Activated T-cell treated with anti-CD3 and anti-CD28 coated beads, Interleukin-2, amount 50 U/mL, for 72 hours (primary cell): ENCODE measurements at regions not wholly inside any gene's neighbourhood (a gene's known extent, or its start where the extent isn't known, plus 50 kb on each side); places are given as distances from the start of the nearest gene placed in this dataset.

Experiments
- ATAC-seq, 2 donors: fragments of 150-1000 bp; cut with Tn5 transposase; replicated peaks in 1 of 2; 2 replicates each; pipeline ENCODE4 v1.10.0; 2021; ENCODE audit warnings: moderate library complexity in 2 of 2, mild to moderate bottlenecking in 1 of 2
- DNase-seq, 2 donors: peaks; one replicate each; pipeline ENCODE4 v3.0.0; 2021 to 2022; ENCODE audit warnings: mixed read lengths in 1 of 2
- H3K27ac Mint-ChIP-seq: one replicate; pipeline ENCODE4 v1.8.0; 2022; ENCODE audit warnings: mild to moderate bottlenecking, moderate library complexity, mixed read lengths
- H3K27me3 Mint-ChIP-seq: one replicate; pipeline ENCODE4 v1.8.0; 2022; ENCODE audit warnings: low read depth, mixed read lengths
- H3K36me3 Mint-ChIP-seq, 2 donors: one replicate each; pipeline ENCODE4 v1.8.0; 2022; ENCODE audit warnings: mixed read lengths in 2 of 2, mild to moderate bottlenecking in 1 of 2; ENCODE audit not compliant: insufficient read depth in 2 of 2
- H3K4me1 Mint-ChIP-seq: one replicate; pipeline ENCODE4 v1.8.0; 2022; ENCODE audit warnings: low read depth, mixed read lengths
- H3K4me3 Mint-ChIP-seq, 2 donors: one replicate each; pipeline ENCODE4 v1.8.0; 2022; ENCODE audit warnings: mild to moderate bottlenecking in 2 of 2, mixed read lengths in 2 of 2, moderate library complexity in 2 of 2
- H3K9me3 Mint-ChIP-seq, 2 donors: one replicate each; pipeline ENCODE4 v1.8.0; 2022; ENCODE audit warnings: mixed read lengths in 2 of 2

DNA sequence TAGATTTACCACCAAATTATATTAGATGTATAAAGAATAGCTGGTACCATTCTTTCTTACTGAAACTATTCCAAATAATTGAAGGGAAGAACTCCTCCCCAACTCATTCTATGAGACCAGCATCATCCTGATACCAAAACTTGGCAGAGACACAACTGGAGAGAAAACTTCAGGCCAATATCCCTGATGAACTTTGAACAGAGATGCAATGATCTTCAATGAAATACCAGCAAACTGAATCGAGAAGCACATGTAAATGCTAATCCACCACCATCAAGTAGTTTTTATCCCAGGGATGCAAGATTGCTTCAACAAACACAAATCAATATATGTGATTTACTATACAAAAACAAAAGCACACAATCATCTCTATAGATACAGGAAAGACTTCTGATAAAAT is 329.8 kb downstream of the RDH14 start:
- no peaks in the 10 kb centered on the region for H3K27me3 Mint-ChIP-seq
- ATAC-seq (no peak), DNase-seq (no peak)
- H3K9me3 Mint-ChIP-seq = peaks cover 0 to 2% of the 10 kb centered on the region in 2 donors
- H3K27ac Mint-ChIP-seq = no peak overlapping the region
- no peaks in the 10 kb centered on the region for H3K4me1 Mint-ChIP-seq
- no peak overlapping the region for H3K4me3 Mint-ChIP-seq
- H3K36me3 Mint-ChIP-seq = no peaks in the 10 kb centered on the region

DNA sequence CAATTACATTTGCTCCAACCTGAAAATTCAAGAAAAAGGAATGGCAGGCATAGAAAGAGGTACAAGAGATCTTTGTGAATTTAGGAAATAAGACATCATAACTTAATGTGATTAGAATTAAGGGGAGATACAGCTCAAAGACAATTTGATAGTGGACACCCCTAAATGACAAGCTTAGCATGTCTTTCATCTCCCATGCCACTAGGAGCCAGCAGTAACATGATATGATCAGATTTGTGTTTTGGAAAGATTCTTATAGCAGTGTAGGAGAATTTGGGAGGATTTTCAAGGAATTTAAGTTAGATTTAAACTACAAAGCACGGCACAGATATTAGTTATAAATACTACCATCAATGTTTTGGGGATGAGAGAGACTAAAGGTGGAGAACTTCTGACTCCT is 340.8 kb downstream of the RDH14 start:
- Mint-ChIP-seq H3K27ac (no peak overlapping the region), H3K9me3 (no peaks in the 10 kb centered on the region), H3K4me3 (no peak overlapping the region), H3K4me1 (no peaks in the 10 kb centered on the region), H3K36me3 (no peaks in the 10 kb centered on the region), H3K27me3 (no peaks in the 10 kb centered on the region)
- DNase-seq = no peak
- no peak for ATAC-seq

DNA sequence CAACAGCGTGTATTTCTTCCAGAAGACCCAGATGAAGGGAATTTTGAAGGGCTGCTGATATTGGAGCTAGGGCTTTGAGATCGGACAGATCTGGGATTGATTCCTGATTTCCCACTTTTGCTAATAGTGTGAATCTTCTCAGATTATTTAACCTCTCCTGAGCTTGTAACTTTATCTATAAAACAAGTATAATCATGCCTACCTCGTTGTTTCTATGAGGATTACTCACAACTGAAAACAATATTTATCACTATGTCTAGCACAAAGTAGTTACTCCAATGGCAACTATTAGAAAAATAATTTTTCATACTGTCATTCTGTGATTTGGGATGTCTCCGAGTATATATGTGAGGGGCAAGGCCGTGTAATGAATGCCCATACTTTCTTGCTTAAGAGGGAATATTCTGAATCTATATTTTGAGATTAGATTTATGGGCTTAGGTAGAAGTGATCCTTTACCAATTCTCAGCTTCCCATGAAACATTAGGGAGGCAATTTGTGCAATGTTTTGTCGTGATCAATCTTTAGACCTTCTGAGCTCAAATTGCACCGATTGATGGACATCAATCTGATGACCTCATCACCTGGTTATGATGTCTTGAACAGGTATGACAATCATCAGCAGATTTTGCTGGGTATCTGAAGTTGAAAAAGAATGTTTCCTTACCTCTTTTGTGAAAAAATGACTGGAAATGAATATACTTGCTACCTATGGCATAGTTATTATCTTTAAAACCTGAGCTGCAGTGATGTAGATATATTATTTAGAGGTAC is 339.9 kb downstream of the KCNS3 start:
- Mint-ChIP-seq H3K27ac (no peak overlapping the region), H3K4me3 (no peak overlapping the region)

GRCh38 chr2:18214936-18215335 is 336.5 kb downstream of the KCNS3 start:
- Mint-ChIP-seq H3K27ac (no peak overlapping the region), H3K4me1 (no peaks in the 10 kb centered on the region), H3K4me3 (no peak overlapping the region), H3K36me3 (no peaks in the 10 kb centered on the region), H3K27me3 (no peaks in the 10 kb centered on the region), H3K9me3 (peaks cover 0 to 1% of the 10 kb centered on the region in 2 donors)
- ATAC-seq = no peak
- no peak for DNase-seq

More for the DNA sequence above, 339.9 kb downstream of the KCNS3 start:
- ATAC-seq (no peak), DNase-seq (no peak)
- H3K27me3 Mint-ChIP-seq = no peaks in the 10 kb centered on the region
- no peaks in the 10 kb centered on the region for H3K36me3 Mint-ChIP-seq
- peaks cover 0 to 1% of the 10 kb centered on the region in 2 donors for H3K9me3 Mint-ChIP-seq
- H3K4me1 Mint-ChIP-seq = no peaks in the 10 kb centered on the region

GRCh38 chr2:18213986-18214385 is 335.5 kb downstream of the KCNS3 start:
- Mint-ChIP-seq H3K27ac (no peak overlapping the region), H3K36me3 (no peaks in the 10 kb centered on the region), H3K9me3 (peaks cover 0 to 1% of the 10 kb centered on the region in 2 donors), H3K27me3 (no peaks in the 10 kb centered on the region), H3K4me1 (no peaks in the 10 kb centered on the region), H3K4me3 (no peak overlapping the region)
- DNase-seq (no peak), ATAC-seq (no peak)

DNA sequence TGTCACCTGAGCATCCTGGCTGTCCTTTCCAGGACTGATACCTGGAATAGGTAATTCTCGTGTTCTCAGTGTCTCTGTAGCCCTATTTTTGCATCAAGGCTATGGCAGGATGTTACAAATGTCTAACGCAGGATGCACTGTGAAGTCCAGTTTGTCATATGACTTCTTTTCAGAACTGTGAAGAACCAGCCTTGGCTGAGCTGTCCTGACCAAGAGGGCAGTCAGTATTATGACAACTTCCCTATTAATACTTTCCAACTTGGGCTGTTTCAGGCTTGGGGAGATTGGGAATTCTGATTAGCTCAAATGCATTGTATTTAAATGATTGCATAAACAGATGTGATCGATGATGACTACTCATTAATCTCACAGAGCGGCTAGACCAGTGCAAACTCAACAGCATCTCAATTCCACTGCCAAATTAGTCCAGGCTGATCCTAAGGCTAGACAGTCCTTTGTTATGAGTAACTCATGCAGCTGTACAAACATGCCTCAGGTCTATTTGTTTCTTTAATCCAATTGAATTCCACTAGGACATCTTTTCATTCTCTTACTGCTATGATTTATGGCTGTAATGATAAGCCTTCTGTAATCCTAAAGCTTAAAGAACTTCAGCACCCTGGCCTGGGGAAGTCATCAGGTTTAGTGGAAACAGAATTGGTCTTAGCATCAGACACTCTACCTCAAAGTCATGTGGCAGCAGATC is 331.6 kb downstream of the KCNS3 start:
- Mint-ChIP-seq H3K27ac (no peak overlapping the region), H3K27me3 (no peaks in the 10 kb centered on the region), H3K9me3 (peaks cover 0 to 1% of the 10 kb centered on the region in 2 donors), H3K36me3 (no peaks in the 10 kb centered on the region), H3K4me3 (no peak overlapping the region), H3K4me1 (no peaks in the 10 kb centered on the region)
- DNase-seq (no peak), ATAC-seq (no peak)

GRCh38 chr2:18208956-18209355 is 330.5 kb downstream of the KCNS3 start:
- no peak overlapping the region for H3K27ac Mint-ChIP-seq
- no peaks in the 10 kb centered on the region for H3K27me3 Mint-ChIP-seq
- no peak for ATAC-seq
- no peaks in the 10 kb centered on the region for H3K36me3 Mint-ChIP-seq
- no peak for DNase-seq
- no peak overlapping the region for H3K4me3 Mint-ChIP-seq
- H3K9me3 Mint-ChIP-seq = peaks cover 0 to 3% of the 10 kb centered on the region in 2 donors
- no peaks in the 10 kb centered on the region for H3K4me1 Mint-ChIP-seq

DNA sequence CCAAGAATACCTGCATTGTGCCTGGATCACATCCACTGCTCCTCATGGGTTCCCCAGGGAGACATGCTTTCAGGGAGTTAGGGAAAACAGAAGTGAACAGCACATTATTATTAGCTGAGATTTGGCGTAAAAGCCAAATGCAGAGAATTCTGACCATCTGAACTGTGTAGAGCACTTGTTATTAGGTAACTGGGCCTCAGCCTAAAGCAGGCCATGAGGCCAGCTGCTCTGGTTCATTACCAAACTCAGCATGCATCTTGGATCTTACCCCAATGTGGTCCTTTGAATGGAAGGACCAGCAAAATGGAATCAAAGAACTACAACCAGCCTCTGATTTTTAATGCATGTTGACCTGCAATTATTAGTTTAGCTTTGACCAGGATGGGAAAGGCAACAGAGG is 322.3 kb downstream of the KCNS3 start:
- Mint-ChIP-seq H3K4me1 (no peaks in the 10 kb centered on the region), H3K27ac (no peak overlapping the region), H3K4me3 (no peak overlapping the region), H3K36me3 (no peaks in the 10 kb centered on the region), H3K9me3 (peaks cover 0 to 2% of the 10 kb centered on the region in 2 donors), H3K27me3 (no peaks in the 10 kb centered on the region)
- ATAC-seq (no peak), DNase-seq (no peak)

GRCh38 chr2:18198677-18199076 is 320.2 kb downstream of the KCNS3 start:
- no peak for ATAC-seq

GRCh38 chr2:18194161-18194560 is 315.7 kb downstream of the KCNS3 start:
- peaks cover 5% of the 10 kb centered on the region for H3K27me3 Mint-ChIP-seq
- no peak for DNase-seq
- no peaks in the 10 kb centered on the region for H3K36me3 Mint-ChIP-seq
- no peak for ATAC-seq
- H3K4me3 Mint-ChIP-seq = no peak overlapping the region
- H3K27ac Mint-ChIP-seq = no peak overlapping the region
- H3K4me1 Mint-ChIP-seq = no peaks in the 10 kb centered on the region
- no peaks in the 10 kb centered on the region for H3K9me3 Mint-ChIP-seq

More at GRCh38 chr2:18198677-18199076, 320.2 kb downstream of the KCNS3 start:
- no peaks in the 10 kb centered on the region for H3K9me3 Mint-ChIP-seq
- no peak overlapping the region for H3K27ac Mint-ChIP-seq
- H3K27me3 Mint-ChIP-seq = no peaks in the 10 kb centered on the region
- no peak for DNase-seq
- H3K4me3 Mint-ChIP-seq = no peak overlapping the region
- H3K36me3 Mint-ChIP-seq = no peaks in the 10 kb centered on the region
- H3K4me1 Mint-ChIP-seq = no peaks in the 10 kb centered on the region

DNA sequence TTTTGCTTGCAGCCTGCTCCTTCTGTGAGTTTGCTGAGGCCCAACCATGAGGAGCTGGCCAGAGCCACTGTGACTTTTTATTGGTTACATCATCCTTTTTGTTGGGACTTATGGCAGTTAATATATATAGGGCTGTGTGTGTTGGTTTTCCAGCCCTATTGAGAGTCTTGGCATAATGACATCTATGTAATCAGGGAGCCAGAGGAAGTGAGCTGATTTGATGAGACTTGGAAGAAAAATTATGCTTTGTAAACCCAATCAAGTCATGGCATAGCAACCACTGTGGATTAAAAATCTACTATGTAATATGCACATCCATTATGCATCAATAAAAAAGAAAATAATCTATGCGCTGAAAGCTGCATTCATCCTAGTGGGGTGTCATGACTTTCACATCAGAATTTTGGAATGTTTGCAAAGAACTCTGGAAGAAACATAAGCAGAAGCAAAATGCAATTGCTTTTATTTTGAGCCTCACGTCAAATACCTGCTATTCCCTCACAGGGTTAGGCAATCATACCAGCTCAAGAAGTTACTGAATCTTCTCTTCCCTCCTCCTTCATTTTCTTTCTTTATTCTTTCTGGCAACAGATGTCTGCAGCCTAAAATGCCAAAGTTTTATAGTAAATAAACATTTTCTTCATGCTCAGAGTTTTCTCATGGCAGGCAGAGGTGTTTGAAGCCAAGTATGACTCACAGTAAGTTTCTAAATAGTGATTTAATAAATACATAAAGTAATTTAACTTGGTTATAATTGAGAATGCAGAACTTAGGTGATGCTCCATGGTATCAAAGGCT is 308.5 kb downstream of the KCNS3 start:
- ATAC-seq (no peak), DNase-seq (no peak)
- Mint-ChIP-seq H3K27ac (no peak overlapping the region), H3K4me1 (no peaks in the 10 kb centered on the region), H3K27me3 (peaks cover 17% of the 10 kb centered on the region), H3K9me3 (no peaks in the 10 kb centered on the region), H3K36me3 (no peaks in the 10 kb centered on the region), H3K4me3 (no peak overlapping the region)

DNA sequence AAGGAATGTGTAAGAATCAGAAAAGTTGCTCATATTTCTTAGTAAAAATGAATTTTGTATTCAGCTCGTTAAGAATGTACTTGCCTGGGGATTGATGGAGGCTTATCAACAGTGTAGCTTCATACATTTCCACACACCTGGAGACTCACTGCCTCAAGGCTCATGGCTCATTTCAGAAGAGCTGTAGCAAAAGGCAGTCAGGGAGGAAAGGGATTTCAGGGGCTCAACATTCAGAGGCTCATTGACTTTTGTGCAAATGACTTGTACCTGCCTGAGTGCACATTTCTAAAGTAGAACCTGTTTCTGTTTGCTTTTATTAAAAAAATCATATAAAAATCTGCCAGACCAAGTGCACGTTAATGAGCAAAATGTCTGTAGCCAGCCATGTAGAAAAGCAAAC is 304.4 kb downstream of the KCNS3 start:
- ATAC-seq = no peak
- H3K36me3 Mint-ChIP-seq = no peaks in the 10 kb centered on the region
- DNase-seq = no peak
- peaks cover 10% of the 10 kb centered on the region for H3K27me3 Mint-ChIP-seq
- no peak overlapping the region for H3K4me3 Mint-ChIP-seq
- no peak overlapping the region for H3K27ac Mint-ChIP-seq
- no peaks in the 10 kb centered on the region for H3K4me1 Mint-ChIP-seq
- H3K9me3 Mint-ChIP-seq = no peaks in the 10 kb centered on the region

DNA sequence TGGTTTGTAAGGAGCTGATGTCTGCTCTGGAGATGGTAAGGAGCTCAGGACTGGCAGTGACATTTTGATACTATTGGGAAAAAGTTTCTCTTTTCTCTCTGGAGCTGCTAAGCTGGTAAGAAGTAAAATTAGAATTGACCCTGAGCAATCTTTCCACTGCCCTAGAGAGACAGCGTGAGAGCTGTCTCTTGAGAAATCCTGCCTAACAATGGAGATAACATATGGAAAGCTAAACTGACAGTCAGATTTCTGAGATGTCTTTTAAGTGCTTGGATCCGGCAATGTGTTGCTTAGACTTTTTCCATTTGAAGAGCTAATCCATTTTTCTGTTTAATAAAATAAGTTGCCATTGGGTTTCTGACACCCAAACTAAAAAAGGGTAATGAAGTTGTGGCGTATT is 302.4 kb downstream of the KCNS3 start:
- peaks cover 10% of the 10 kb centered on the region for H3K27me3 Mint-ChIP-seq
- DNase-seq (no peak), ATAC-seq (no peak)
- H3K27ac Mint-ChIP-seq = no peak overlapping the region
- no peaks in the 10 kb centered on the region for H3K9me3 Mint-ChIP-seq
- H3K36me3 Mint-ChIP-seq = no peaks in the 10 kb centered on the region
- no peaks in the 10 kb centered on the region for H3K4me1 Mint-ChIP-seq
- no peak overlapping the region for H3K4me3 Mint-ChIP-seq
